GM18517 (cell line): ENCODE measurements at regions not wholly inside any gene's neighbourhood (a gene's known extent, or its start where the extent isn't known, plus 50 kb on each side); places are given as distances from the start of the nearest gene placed in this dataset.
"Not testable (repeated sequence)": the region's sequence is repeated elsewhere in the genome, so short reads cannot be mapped to it uniquely, and the experiment has no call there.

Experiments used
- ATAC-seq: cut with Tn5 transposase; IDR thresholded peaks from one replicate; pipeline ENCODE4 v1.9.1; 2021; ENCODE audit warnings: mild to moderate bottlenecking, moderate library complexity; ENCODE audit not compliant: unreplicated experiment

- ATAC-seq: not testable (repeated sequence)
Measured at GRCh38 chr6:147651-148050, 144.6 kb upstream of the DUSP22 start.

GRCh38 chr6:148051-148984, 144.0 kb upstream of the DUSP22 start:
- peak; percentile 92 for ATAC-seq

- not testable (repeated sequence) for ATAC-seq
Measured at GRCh38 chr6:150147-150546, 142.1 kb upstream of the DUSP22 start.

GRCh38 chr6:152436-152835, 139.9 kb upstream of the DUSP22 start:
- ATAC-seq: not testable (repeated sequence)

DNA sequence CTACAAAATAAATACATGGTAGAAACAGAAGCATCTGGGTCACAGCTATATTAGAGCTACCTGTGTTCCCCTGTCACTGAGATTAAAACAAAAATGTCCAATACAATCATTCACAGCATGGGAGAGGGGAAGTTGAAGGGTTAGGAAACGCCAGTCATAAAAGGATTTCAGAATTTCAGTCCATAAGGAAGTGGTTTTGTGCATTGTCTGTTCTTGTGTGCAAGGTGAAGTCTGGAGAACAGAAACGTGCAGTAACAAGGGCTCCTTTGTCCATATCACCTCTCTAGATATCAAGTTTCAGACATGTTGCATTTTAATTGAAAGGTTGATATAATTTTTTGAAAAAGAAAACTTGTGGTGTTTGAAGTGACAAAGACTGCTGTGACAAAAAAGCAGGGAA, 139.3 kb upstream of the DUSP22 start:
- ATAC-seq: not testable (repeated sequence)

GRCh38 chr6:153867-154266, 138.4 kb upstream of the DUSP22 start:
- not testable (repeated sequence) for ATAC-seq

GRCh38 chr6:154321-155092, 137.8 kb upstream of the DUSP22 start:
- not testable (repeated sequence) for ATAC-seq

DNA sequence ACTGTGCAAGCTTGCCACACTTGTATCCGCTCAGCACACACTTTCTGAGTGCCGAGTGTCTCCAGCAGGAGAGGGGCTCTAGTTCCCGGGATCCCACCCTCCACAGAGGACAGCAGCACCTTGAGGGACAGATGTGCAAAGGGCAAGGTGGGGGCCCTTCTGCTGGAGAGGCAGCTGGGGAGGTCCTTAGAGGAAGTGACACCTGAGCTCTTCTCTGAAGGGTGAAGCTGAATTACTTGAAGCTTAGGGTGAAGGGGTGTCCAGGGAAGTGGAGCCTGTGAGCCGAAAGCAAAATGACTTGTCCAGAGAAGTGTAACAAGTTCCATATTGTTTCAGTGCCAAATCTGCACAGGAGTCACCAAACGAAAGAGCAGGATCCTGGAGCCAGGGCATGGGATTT, 136.3 kb upstream of the DUSP22 start:
- no peak for ATAC-seq

DNA sequence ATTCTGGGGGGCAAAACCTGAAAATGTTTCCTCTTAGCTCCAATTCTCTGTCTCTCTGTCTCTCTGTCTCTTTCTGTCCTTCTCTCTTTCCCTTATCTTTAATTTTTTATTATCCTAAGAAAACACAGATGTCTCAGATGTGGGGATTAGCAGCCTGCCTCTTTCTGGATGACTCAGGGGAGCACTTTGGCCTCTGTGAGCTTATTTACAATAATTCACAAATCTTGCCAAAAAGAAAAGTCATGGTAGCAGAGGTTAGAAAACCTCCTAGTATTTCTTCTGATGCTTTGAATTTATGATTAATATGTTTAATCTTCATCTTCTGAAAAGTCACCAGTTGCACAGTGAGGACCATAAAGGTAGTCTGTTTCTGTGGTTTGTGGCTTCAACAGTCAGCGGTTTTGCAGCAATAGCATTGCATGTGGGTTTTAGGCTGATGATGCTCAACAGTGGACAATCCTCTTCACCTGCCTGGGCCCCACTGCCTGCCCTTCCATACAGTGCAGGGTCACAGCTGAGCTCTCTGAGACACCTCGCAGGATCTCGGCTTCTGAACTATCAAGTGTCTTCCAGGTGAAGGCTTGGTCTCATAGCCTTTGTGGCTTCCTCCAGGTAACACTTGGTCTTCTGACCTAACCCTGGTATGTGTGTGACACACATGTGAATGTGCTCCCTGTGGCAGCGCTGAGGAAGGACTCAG, 135.7 kb upstream of the DUSP22 start:
- not testable (repeated sequence) for ATAC-seq

GRCh38 chr6:157176-157575, 135.1 kb upstream of the DUSP22 start:
- ATAC-seq: not testable (repeated sequence)

DNA sequence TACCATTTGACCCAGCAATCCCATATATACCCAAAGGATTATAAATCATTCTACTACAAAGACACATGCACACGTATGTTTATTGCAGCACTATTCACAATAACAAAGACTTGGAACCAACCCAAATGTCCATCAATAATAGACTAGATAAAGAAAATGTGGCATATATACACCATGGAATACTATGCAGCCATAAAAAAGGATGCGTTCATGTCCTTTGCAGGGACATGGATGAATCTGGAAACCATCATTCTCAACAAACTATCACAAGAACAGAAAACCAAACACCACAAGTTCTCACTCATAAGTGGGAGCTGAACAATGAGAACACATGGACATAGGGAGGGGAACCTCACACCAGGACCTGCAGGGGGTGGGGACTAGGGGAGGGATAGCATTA, 130.6 kb upstream of the DUSP22 start:
- ATAC-seq: not testable (repeated sequence)

DNA sequence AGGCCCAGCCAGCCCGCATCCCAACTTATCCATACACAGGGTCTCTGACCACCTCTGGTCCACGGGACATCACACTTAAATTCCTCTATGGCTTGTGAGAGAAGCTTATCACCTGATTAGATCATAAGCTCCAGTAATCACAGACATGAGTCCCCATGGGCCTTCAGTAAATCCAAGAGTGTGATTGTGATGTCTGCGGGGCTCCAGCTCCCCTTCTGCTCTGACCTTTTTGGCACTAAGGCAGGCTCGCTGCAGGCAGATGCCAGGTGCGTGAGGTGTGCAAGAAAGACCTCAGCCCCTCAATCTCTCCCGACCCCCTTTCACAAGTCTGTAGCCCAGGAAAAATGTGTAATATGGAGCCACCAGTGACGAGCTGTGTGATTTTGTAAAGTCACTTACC, 127.6 kb upstream of the DUSP22 start:
- ATAC-seq: no peak

- ATAC-seq: no peak
Measured at GRCh38 chr6:165263-165662, 127.0 kb upstream of the DUSP22 start.

- no peak for ATAC-seq
Measured at GRCh38 chr6:165906-166305, 126.4 kb upstream of the DUSP22 start.

DNA sequence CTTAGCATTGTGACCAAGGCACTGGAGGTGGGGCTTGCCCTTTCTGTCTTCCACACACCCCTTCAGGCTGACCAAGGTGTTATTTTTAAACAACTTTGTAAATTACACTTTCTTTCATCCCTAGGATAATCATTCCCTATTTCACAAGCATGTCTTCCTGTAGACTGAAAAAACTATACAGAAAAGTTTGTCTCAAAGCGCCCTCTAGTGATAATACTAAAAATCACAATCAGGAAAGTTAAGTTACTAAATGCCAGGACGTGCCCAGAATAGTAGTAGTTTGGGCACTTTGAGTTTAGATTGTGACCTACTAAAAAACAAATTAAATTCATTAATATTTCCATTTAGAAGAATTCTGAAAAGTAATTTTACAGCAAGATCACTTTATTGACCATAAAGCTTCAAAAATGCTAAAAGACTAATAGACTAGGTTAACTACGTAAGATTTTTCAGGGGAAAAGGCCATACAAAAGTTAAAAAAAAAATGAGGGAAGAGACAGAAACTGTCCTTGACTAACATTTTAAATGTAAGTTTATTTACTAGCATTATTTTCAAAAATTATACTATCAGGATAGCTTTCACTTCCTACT, 123.3 kb upstream of the DUSP22 start:
- no peak for ATAC-seq

DNA sequence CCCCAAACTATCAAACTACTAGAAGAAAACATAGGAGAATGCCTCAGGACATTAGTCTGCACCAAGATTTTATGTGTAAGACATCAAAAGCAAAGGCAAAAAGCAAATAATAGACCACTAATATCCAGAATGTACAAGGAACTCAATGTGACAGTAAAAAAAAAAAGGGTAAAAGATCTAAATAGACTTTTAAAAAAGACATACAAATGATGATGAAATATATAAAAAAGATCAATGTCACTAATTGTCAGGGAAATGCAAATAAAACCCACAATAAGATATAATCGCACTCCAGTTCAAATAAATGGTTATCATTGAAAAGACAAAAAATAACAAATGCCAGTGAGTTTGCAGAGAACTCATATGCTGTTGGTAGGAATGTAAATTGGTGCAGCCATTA, 118.3 kb upstream of the DUSP22 start:
- ATAC-seq: no peak

DNA sequence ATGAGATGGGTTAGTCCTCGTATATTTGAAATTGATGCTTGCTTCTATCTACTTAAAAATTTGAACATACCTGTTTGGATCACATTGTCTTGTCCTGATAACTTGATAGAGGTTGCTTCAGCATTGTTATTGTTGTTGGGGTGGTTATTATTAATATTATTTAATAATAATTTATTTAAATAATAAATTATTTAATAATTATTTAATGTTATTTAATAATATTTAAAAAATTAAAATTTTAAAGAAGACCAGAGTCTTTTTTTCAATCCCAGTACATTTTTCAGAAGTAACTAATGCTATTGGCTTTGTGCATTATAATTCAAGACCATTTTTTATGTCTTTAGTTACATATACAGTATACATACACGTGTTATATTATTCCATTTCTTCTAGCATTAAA, 116.6 kb upstream of the DUSP22 start:
- no peak for ATAC-seq

- no peak for ATAC-seq
Measured at GRCh38 chr6:176766-177165, 115.5 kb upstream of the DUSP22 start.

GRCh38 chr6:178119-178518, 114.2 kb upstream of the DUSP22 start:
- ATAC-seq: no peak

- not testable (repeated sequence) for ATAC-seq
Measured at GRCh38 chr6:178929-179328, 113.4 kb upstream of the DUSP22 start.
